AG04449 (cell line): ENCODE measurements at regions not wholly inside any gene's neighbourhood (a gene's known extent, or its start where the extent isn't known, plus 50 kb on each side); places are given as distances from the start of the nearest gene placed in this dataset.
"Not testable (repeated sequence)": the region's sequence is repeated elsewhere in the genome, so short reads cannot be mapped to it uniquely, and the experiment has no call there.

Source experiments
- CTCF ChIA-PET: fragments of 350-600 bp; formaldehyde crosslinking; extraction: SDS; loops from one replicate; lab custom pipeline; 2021; ENCODE audit warnings: antibody characterized with exemption; lab: Yijun Ruan, JAX
- POLR2A ChIA-PET: fragments of 400-600, 350-600 bp; formaldehyde crosslinking; extraction: SDS; loops from one replicate; lab custom pipeline; 2020; ENCODE audit warnings: antibody characterized with exemption, inconsistent platforms; lab: Yijun Ruan, JAX
- DNase-seq: peaks from one replicate; pipeline ENCODE4 v3.0.0-alpha.2; 2010; ENCODE audit warnings: low read depth, low spot score
- H3K4me3 ChIP-seq: 2 replicates; pipeline ENCODE4 v1.5.1; 2011; ENCODE audit warnings: low read depth, mild to moderate bottlenecking, control low read depth, low read length
- CTCF ChIP-seq: IDR thresholded peaks from one replicate; pipeline ENCODE4 v1.5.1; 2011; ENCODE audit warnings: mild to moderate bottlenecking, moderate library complexity, low read length, control low read depth, inconsistent platforms; ENCODE audit not compliant: insufficient read depth; ENCODE audit errors: missing control alignments

- CTCF ChIA-PET = no interaction called here
- no peak for TF ChIP-seq CTCF
- POLR2A ChIA-PET = no interaction called here
- DNase-seq = no peak
- no peak overlapping the region for H3K4me3 ChIP-seq
Observed at GRCh38 chr13:56168581-56168980, 972.1 kb upstream of the PRR20A start.

- H3K4me3 ChIP-seq = no peak overlapping the region
- no peak for TF ChIP-seq CTCF
- ChIA-PET CTCF (no interaction called here), POLR2A (no interaction called here)
- DNase-seq = no peak
Observed at GRCh38 chr13:56173346-56173745, 967.4 kb upstream of the PRR20A start.

GRCh38 chr13:56182598-56182997 lies 958.1 kb upstream of the PRR20A start:
- ChIA-PET POLR2A (no interaction called here), CTCF (no interaction called here)
- no peak for DNase-seq
- TF ChIP-seq CTCF = no peak
- H3K4me3 ChIP-seq = no peak overlapping the region

GRCh38 chr13:56187331-56187730 lies 953.4 kb upstream of the PRR20A start:
- DNase-seq = no peak
- ChIA-PET POLR2A (no interaction called here), CTCF (no interaction called here)
- no peak overlapping the region for H3K4me3 ChIP-seq
- TF ChIP-seq CTCF = no peak

- POLR2A ChIA-PET = not testable (repeated sequence)
Observed at GRCh38 chr13:56188582-56188981, 952.1 kb upstream of the PRR20A start.

GRCh38 chr13:56189439-56189838 lies 951.3 kb upstream of the PRR20A start:
- no peak for TF ChIP-seq CTCF
- ChIA-PET CTCF (no interaction called here), POLR2A (no interaction called here)
- no peak overlapping the region for H3K4me3 ChIP-seq
- DNase-seq = no peak

More at GRCh38 chr13:56188582-56188981, 952.1 kb upstream of the PRR20A start:
- DNase-seq, H3K4me3 ChIP-seq, CTCF ChIA-PET: not testable (repeated sequence)

GRCh38 chr13:56189978-56190377 lies 950.7 kb upstream of the PRR20A start:
- H3K4me3 ChIP-seq = no peak overlapping the region
- ChIA-PET CTCF (no interaction called here), POLR2A (no interaction called here)
- no peak for DNase-seq
- no peak for TF ChIP-seq CTCF
